ENCODE measurements at regions not wholly inside any gene's neighbourhood (a gene's known extent, or its start where the extent isn't known, plus 50 kb on each side); places are given as distances from the start of the nearest gene placed in this dataset.

- no peak for DNase-seq
These were observed 655.9 kb upstream of the ARGLU1 start for GRCh38 chr13:107223867-107224266.

GRCh38 chr13:107222597-107222996, 654.7 kb upstream of the ARGLU1 start:
- DNase-seq: no peak

GRCh38 chr13:107220245-107220644, 652.3 kb upstream of the ARGLU1 start:
- DNase-seq: no peak

DNA sequence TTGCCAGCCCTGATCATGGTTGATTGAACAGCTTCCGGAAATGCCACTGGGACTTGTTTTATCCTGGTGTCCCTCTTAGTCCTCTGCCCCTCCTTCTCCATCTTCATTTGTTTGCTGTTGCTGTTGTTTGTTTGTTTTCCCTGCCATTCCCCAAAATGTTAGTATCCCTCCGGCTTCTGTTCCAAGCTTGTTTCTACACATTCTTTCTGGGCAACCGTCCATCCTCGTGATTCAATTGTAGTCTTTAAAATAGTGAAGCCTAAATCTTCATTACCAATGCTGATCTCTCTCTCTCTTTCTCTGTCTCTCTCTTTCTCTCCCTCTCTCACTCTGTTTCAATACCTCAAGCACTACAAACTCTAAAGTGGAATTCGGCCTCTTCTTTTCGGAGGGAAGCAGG, 649.3 kb upstream of the ARGLU1 start:
- no peak for DNase-seq

GRCh38 chr13:107216046-107216755, 648.3 kb upstream of the ARGLU1 start:
- DNase-seq: no peak

DNA sequence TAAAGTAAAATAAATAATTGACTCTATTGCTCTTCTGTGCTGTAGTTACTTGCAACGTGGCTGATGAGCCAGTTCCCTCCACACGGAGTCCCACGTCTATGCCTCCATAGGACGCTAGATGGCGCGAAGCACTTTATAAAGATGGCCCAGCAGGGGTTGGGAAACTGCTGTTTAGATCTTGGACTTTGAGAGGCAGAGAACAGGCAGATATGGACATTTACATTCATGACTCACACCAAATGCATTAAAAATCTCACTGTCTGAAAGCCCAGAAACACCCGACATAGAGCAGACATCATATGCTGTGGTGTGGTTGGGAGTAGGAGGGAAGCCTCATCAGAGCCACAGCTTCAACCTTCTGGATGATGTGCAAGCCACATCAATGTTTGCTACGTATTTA, 643.1 kb upstream of the ARGLU1 start:
- DNase-seq: no peak

- DNase-seq: no peak
These were observed 642.7 kb upstream of the ARGLU1 start for GRCh38 chr13:107210723-107211030.

DNA sequence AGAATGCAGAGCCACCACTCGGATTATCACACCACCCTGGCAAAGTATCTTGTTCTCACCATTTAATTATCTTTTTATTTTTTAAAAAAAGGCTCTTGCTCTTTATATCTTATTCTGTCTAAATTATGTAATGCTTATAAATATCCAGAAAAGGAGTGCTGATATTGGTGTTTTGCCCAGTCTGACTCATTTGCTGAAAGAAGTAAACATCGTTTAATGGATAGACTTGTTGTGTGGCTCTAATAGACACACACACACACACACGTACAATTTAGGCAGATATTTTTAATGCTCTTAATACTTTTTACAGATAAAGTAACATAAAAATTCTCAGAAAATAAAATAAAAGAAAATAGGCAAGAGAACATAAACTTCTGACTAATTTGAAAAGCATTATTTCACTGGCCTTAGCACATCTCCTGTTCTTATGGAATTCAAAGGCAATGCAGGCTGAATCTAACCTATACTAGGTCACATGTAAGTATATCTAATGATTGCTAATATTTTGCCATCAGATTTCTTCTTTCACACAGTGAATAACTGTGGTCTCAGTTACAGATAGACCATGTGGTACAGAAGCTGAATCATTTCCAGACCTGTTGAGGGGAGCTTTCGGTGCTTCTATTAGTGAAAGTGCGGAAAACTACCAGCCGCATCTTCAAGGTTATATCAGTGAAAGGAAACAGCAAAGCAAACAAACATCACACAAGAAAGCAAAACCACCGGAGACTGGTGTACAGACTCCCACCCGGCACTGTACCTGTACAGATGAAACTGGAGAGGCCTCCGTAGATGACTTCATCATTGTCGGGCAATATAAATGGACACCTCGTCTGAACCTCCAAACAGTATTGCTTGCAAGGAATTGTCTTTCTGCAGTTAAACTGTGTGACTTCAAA, 642.1 kb upstream of the ARGLU1 start:
- no peak for DNase-seq

GRCh38 chr13:107208889-107209288, 641.0 kb upstream of the ARGLU1 start:
- DNase-seq: no peak

- peak; percentile 14 for DNase-seq
These were observed 637.6 kb upstream of the ARGLU1 start for GRCh38 chr13:107205318-107206104.

GRCh38 chr13:107203146-107203847, 635.4 kb upstream of the ARGLU1 start:
- no peak for DNase-seq

GRCh38 chr13:107202371-107203023, 634.6 kb upstream of the ARGLU1 start:
- no peak for DNase-seq

GRCh38 chr13:107200491-107200890, 632.6 kb upstream of the ARGLU1 start:
- DNase-seq: no peak

- no peak for DNase-seq
These were observed 624.4 kb upstream of the ARGLU1 start for GRCh38 chr13:107192289-107192688.

GRCh38 chr13:107190065-107190464, 622.1 kb upstream of the ARGLU1 start:
- DNase-seq: no peak

- DNase-seq: no peak
These were observed 618.0 kb upstream of the ARGLU1 start for GRCh38 chr13:107185889-107186288.

DNA sequence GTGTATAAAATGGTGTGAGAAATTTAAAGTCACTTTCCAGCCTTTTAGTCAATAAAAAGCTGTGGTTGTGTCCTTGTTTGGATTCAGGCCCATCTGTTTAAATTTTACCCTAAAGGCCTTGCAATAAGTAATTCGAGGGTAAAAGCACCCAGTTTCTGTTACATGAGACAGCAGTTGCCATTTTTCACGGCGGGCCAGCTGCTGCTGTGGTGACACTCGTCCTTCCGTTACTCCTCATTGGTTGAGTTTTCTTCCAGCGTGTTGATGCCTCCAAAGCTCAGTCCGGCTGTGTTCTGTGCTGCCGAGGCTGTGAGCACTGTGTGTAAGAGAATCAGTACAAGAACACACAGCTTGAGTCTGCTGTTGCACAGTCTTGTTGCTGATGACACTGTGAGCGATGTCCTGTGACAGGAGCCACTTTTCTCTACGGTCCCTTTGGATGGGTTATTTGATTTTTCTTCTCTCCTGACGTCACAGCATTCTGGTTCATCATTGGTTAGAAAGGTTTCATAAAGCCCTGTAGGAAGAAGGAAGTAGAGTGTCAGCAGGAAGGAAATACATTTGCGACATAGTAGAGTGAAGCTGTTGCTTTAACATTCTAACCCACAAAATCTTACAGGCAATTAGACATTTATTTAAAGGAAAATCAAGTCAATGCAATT, 602.5 kb upstream of the ARGLU1 start:
- DNase-seq: no peak

DNA sequence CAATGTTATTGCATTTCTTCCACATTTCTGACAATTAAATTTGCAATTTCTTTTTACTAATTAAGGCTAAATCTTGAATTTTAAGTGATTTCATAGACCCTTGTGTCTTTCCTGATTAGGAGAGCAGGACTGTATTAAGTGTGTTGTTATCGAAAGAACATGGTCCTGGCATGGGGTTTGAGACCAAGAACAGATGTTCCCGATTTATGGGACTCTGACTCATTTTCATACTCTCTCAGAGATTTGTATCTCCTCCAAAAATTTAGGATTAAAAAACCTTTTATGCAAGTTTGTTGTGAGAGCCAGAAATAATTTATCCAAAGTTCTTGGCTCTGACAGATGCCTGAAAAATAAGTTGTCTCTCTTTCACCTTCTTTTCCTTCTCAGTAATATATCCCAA, 589.3 kb upstream of the ARGLU1 start:
- DNase-seq: no peak

DNA sequence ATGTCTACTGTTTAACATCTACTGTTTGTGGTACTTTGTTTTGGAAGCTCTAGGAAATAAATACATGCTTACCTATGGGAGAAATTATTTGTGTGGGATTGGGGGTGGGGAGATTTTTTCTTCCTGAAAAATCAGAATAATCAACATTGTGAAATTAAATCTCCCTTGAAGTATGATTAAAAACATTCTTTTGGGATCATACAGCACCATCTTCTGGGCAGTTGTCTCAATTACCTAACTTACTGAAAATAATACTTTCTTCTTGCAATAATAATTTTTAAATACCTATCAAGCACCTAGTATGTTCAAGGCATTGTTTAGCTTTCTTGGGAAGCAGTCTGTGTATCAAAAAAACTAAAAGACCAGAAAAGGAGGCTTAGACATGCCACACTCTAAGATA, 576.5 kb upstream of the ARGLU1 start:
- no peak for DNase-seq

GRCh38 chr13:107141767-107142166, 573.8 kb upstream of the ARGLU1 start:
- no peak for DNase-seq

DNA sequence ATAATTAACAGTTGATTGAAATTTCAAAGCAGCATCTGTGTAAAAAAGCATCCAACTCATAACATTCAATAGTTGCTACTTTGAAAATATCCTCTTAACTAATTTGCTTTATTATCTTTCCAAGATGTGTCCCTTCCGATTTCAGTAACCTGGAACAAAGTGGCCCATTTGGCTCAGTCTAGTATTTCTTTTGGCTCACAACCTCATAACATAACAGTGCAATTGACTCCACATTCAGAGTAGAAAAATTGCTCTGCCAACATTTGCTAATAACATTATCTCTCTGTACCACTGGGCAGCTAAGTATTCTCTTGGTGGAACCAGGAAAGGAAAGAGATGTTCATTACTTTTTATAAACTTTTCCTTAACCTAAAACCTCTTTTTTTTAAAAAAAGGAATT, 571.1 kb upstream of the ARGLU1 start:
- DNase-seq: no peak

- DNase-seq: no peak
These were observed 570.5 kb upstream of the ARGLU1 start for GRCh38 chr13:107138486-107138885.
